H9 (cell line): ENCODE measurements at regions not wholly inside any gene's neighbourhood (a gene's known extent, or its start where the extent isn't known, plus 50 kb on each side); places are given as distances from the start of the nearest gene placed in this dataset.

Experiments used
- DNase-seq: peaks from one replicate; pipeline ENCODE4 v3.0.0-alpha.2; 2017
- H2AFZ ChIP-seq: one replicate; pipeline ENCODE4 v1.6.1; 2013; ENCODE audit warnings: mild to moderate bottlenecking, low read length, control low read depth, moderate library complexity
- H2AK5ac ChIP-seq: 2 replicates; pipeline ENCODE4 v1.6.1; 2013; ENCODE audit warnings: low read length, control low read depth, mixed read lengths; ENCODE audit not compliant: insufficient read length
- H2BK120ac ChIP-seq: one replicate; pipeline ENCODE4 v1.6.1; 2013; ENCODE audit warnings: low read depth, mild to moderate bottlenecking, low read length, control low read depth, inconsistent platforms; ENCODE audit not compliant: poor library complexity, severe bottlenecking
- H2BK12ac ChIP-seq: 2 replicates; pipeline ENCODE4 v1.6.1; 2013; ENCODE audit warnings: low read length, control low read depth, mixed read lengths, low read depth; ENCODE audit not compliant: insufficient read length
- H2BK15ac ChIP-seq: 2 replicates; pipeline ENCODE4 v1.6.1; 2013; ENCODE audit warnings: low read depth, low read length, control low read depth
- H2BK20ac ChIP-seq: one replicate; pipeline ENCODE4 v1.6.1; 2013; ENCODE audit warnings: low read depth, mild to moderate bottlenecking, low read length, control low read depth, inconsistent platforms; ENCODE audit not compliant: poor library complexity, severe bottlenecking
- H2BK5ac ChIP-seq: 2 replicates; pipeline ENCODE4 v1.6.1; 2013; ENCODE audit warnings: low read length, control low read depth, mixed read lengths; ENCODE audit not compliant: insufficient read length
- H3K14ac ChIP-seq: 2 replicates; pipeline ENCODE4 v1.6.1; 2013; ENCODE audit warnings: low read length, control low read depth; ENCODE audit not compliant: insufficient read depth
- H3K18ac ChIP-seq: 2 replicates; pipeline ENCODE4 v1.6.1; 2013; ENCODE audit warnings: low read depth, mild to moderate bottlenecking, mixed read lengths, low read length, control low read depth; ENCODE audit not compliant: insufficient read length
- H3K23ac ChIP-seq: 2 replicates; pipeline ENCODE4 v1.6.1; 2013; ENCODE audit warnings: low read length, control low read depth, mixed read lengths, low read depth; ENCODE audit not compliant: insufficient read length
- H3K23me2 ChIP-seq: 2 replicates; pipeline ENCODE4 v1.6.1; 2013; ENCODE audit warnings: low read depth, mild to moderate bottlenecking, mixed read lengths, low read length, control low read depth; ENCODE audit not compliant: insufficient read length, poor library complexity, severe bottlenecking
- H3K27ac ChIP-seq: 2 replicates; pipeline ENCODE4 v1.5.1; 2013; ENCODE audit warnings: low read length, control low read depth, mixed read lengths, low read depth; ENCODE audit not compliant: insufficient read length
- H3K27me3 ChIP-seq: 2 replicates; pipeline ENCODE4 v1.6.1; 2013; ENCODE audit warnings: low read length, control low read depth, inconsistent platforms; ENCODE audit not compliant: insufficient read depth
- H3K4ac ChIP-seq: 2 replicates; pipeline ENCODE4 v1.6.1; 2013; ENCODE audit warnings: low read depth, mild to moderate bottlenecking, control low read depth, inconsistent platforms, low read length, moderate library complexity
- H3K4me1 ChIP-seq: 2 replicates; pipeline ENCODE4 v1.6.1; 2013; ENCODE audit warnings: low read length, control low read depth, inconsistent platforms; ENCODE audit not compliant: insufficient read depth
- H3K4me2 ChIP-seq: 2 replicates; pipeline ENCODE4 v1.6.1; 2013; ENCODE audit warnings: low read length, control low read depth, mixed read lengths; ENCODE audit not compliant: insufficient read length, insufficient read depth
- H3K56ac ChIP-seq: 2 replicates; pipeline ENCODE4 v1.6.1; 2013; ENCODE audit warnings: low read depth, mild to moderate bottlenecking, mixed read lengths, low read length, control low read depth; ENCODE audit not compliant: insufficient read length
- H3K79me1 ChIP-seq: 2 replicates; pipeline ENCODE4 v1.6.1; 2013; ENCODE audit warnings: low read depth, mild to moderate bottlenecking, moderate library complexity, low read length, control low read depth, inconsistent platforms; ENCODE audit not compliant: insufficient read depth, poor library complexity, severe bottlenecking
- H3K79me2 ChIP-seq: 2 replicates; pipeline ENCODE4 v1.6.1; 2013; ENCODE audit warnings: low read length, control low read depth, inconsistent platforms; ENCODE audit not compliant: insufficient read depth
- H3K9ac ChIP-seq: 2 replicates; pipeline ENCODE4 v1.6.1; 2013; ENCODE audit warnings: low read length, control low read depth, mixed read lengths; ENCODE audit not compliant: insufficient read length; ENCODE audit errors: extremely low read depth
- H3K9me3 ChIP-seq: one replicate; pipeline ENCODE4 v1.6.1; 2013; ENCODE audit warnings: low read depth, low read length, inconsistent platforms; ENCODE audit not compliant: control insufficient read depth
- H3T11ph ChIP-seq: one replicate; pipeline ENCODE4 v1.6.1; 2013; ENCODE audit warnings: mild to moderate bottlenecking, low read length, control low read depth, inconsistent platforms
- H4K20me1 ChIP-seq: one replicate; pipeline ENCODE4 v1.6.1; 2013; ENCODE audit not compliant: control insufficient read depth, insufficient read length, insufficient read depth
- H4K5ac ChIP-seq: 2 replicates; pipeline ENCODE4 v1.6.1; 2013; ENCODE audit warnings: low read depth, mild to moderate bottlenecking, mixed read lengths, low read length, control low read depth; ENCODE audit not compliant: insufficient read length
- H4K8ac ChIP-seq: replicated peaks from 2 replicates; pipeline ENCODE4 v1.6.1; 2013; ENCODE audit warnings: low read length, control low read depth, mixed read lengths, low read depth; ENCODE audit not compliant: insufficient read length
- H4K91ac ChIP-seq: 2 replicates; pipeline ENCODE4 v1.6.1; 2013; ENCODE audit warnings: low read depth, mild to moderate bottlenecking, moderate library complexity, mixed read lengths, low read length, control low read depth; ENCODE audit not compliant: insufficient read length
- H3K27ac Mint-ChIP-seq, 3 experiments: 2 replicates in 2 of 3; 3 replicates in 1 of 3; pipeline ENCODE4 v1.8.0; 2020 to 2021; ENCODE audit warnings: mixed read lengths in 3 of 3, mild to moderate bottlenecking in 1 of 3, moderate library complexity in 1 of 3
- H3K27me3 Mint-ChIP-seq: 2 replicates; pipeline ENCODE4 v1.8.0; 2021; ENCODE audit warnings: low read depth, mild to moderate bottlenecking, moderate library complexity, mixed read lengths
- H3K36me3 Mint-ChIP-seq, 3 experiments: 2 replicates in 2 of 3; 3 replicates in 1 of 3; pipeline ENCODE4 v1.8.0; 2020 to 2021; ENCODE audit warnings: low read depth in 3 of 3, mixed read lengths in 3 of 3; ENCODE audit not compliant: insufficient read depth in 1 of 3
- H3K4me1 Mint-ChIP-seq, 2 experiments: 2 replicates each; pipeline ENCODE4 v1.8.0; 2020; ENCODE audit warnings: mixed read lengths in 2 of 2
- H3K4me3 Mint-ChIP-seq, 2 experiments: 2 replicates in 1 of 2; 3 replicates in 1 of 2; pipeline ENCODE4 v1.8.0; 2020 to 2021; ENCODE audit warnings: mild to moderate bottlenecking in 2 of 2, mixed read lengths in 2 of 2, moderate library complexity in 1 of 2
- H3K9me3 Mint-ChIP-seq, 2 experiments: 2 replicates in 1 of 2; 3 replicates in 1 of 2; pipeline ENCODE4 v1.8.0; 2020; ENCODE audit warnings: mild to moderate bottlenecking in 2 of 2, mixed read lengths in 2 of 2, moderate library complexity in 1 of 2
- WGBS: extraction: QIAGEN DNeasy Blood & Tissue Kit; methylation state at CpG from one replicate; pipeline ENCODE4 v1.1.7; 2013; ENCODE audit warnings: missing lambda C conversion rate, low lambda C conversion rate, mixed read lengths; ENCODE audit not compliant: insufficient read length; ENCODE audit errors: extremely low coverage; 5-methylcytosine and 5-hydroxymethylcytosine counted together
- TF ChIP-seq, protein P1 (sequence below): fragments of 200-600 bp; sonication (generic); conservative IDR thresholded peaks from 3 replicates; pipeline ENCODE4 v1.8.0; 2021; ENCODE audit warnings: antibody characterized with exemption, mild to moderate bottlenecking

- no CpG with 5 or more reads among the region's 7 CpGs for WGBS
- Histone ChIP-seq H2BK15ac (no peak overlapping the region), H4K5ac (no peak overlapping the region), H4K91ac (no peak overlapping the region), H3K4ac (no peak overlapping the region), H3K9ac (no peak overlapping the region), H3K27me3 (0 out of 2 replicates have a peak, but pooled peaks cover 2% of the 10 kb centered on the region), H3K27ac (no peak overlapping the region), H4K8ac (no peak overlapping the region), H2AFZ (no peak overlapping the region), H4K20me1 (no peaks in the 10 kb centered on the region), H3K18ac (no peak overlapping the region), H2BK5ac (no peak overlapping the region), H3K56ac (no peak overlapping the region), H2BK12ac (no peak overlapping the region), H3K9me3 (no peaks in the 10 kb centered on the region), H3K23me2 (no peaks in the 10 kb centered on the region), H3K14ac (no peak overlapping the region), H3K79me2 (no peaks in the 10 kb centered on the region), H3K4me1 (peaks cover 5% of the 10 kb centered on the region; the same call in 1 of the 2 replicates), H3K79me1 (no peaks in the 10 kb centered on the region), H2AK5ac (no peak overlapping the region), H3K4me2 (no peak overlapping the region), H3T11ph (no peak overlapping the region), H2BK120ac (no peak overlapping the region), H3K23ac (no peak overlapping the region), H2BK20ac (no peak overlapping the region)
- Mint-ChIP-seq H3K27me3 (peaks cover 9% of the 10 kb centered on the region), H3K4me1 (peaks cover 11 to 14% of the 10 kb centered on the region in 2 experiments), H3K9me3 (peaks cover 0 to 8% of the 10 kb centered on the region in 2 experiments; a peak in 3 of 5 replicates), H3K4me3 (no peak overlapping the region), H3K36me3 (peaks cover 0 to 5% (median 0%) of the 10 kb centered on the region in 3 experiments; a peak in 3 of 7 replicates), H3K27ac (no peak overlapping the region)
- peak; percentile 8 for DNase-seq
- TF ChIP-seq, protein P1, sequence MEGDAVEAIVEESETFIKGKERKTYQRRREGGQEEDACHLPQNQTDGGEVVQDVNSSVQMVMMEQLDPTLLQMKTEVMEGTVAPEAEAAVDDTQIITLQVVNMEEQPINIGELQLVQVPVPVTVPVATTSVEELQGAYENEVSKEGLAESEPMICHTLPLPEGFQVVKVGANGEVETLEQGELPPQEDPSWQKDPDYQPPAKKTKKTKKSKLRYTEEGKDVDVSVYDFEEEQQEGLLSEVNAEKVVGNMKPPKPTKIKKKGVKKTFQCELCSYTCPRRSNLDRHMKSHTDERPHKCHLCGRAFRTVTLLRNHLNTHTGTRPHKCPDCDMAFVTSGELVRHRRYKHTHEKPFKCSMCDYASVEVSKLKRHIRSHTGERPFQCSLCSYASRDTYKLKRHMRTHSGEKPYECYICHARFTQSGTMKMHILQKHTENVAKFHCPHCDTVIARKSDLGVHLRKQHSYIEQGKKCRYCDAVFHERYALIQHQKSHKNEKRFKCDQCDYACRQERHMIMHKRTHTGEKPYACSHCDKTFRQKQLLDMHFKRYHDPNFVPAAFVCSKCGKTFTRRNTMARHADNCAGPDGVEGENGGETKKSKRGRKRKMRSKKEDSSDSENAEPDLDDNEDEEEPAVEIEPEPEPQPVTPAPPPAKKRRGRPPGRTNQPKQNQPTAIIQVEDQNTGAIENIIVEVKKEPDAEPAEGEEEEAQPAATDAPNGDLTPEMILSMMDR = no peak
These were observed 354.1 kb downstream of the EIPR1 start for GRCh38 chr2:3023531-3023930.
